Fibroblast of lung (primary cell): ENCODE measurements at regions not wholly inside any gene's neighbourhood (a gene's known extent, or its start where the extent isn't known, plus 50 kb on each side); places are given as distances from the start of the nearest gene placed in this dataset.
A peak's percentile ranks its signal among the peaks of the same experiment; 100 is the strongest.

Experiments
- DNase-seq, 2 donors: peaks; one replicate each; pipeline versions ENCODE4 v3.0.0 to v3.0.0-alpha.2; 2010; ENCODE audit warnings: low read depth in 2 of 2
- H2AFZ ChIP-seq: 2 replicates; pipeline ENCODE4 v1.5.1; 2012; ENCODE audit warnings: low read length, control low read depth, inconsistent platforms
- H3K27ac ChIP-seq: 2 replicates; pipeline ENCODE4 v1.5.1; 2011; ENCODE audit warnings: low read length, control low read depth; ENCODE audit not compliant: insufficient read depth
- H3K27me3 ChIP-seq: 2 replicates; pipeline ENCODE4 v1.5.1; 2011; ENCODE audit warnings: mild to moderate bottlenecking, low read length; ENCODE audit not compliant: control insufficient read depth, insufficient read depth
- H3K36me3 ChIP-seq: 2 replicates; pipeline ENCODE4 v1.5.1; 2011; ENCODE audit warnings: low read length; ENCODE audit not compliant: control insufficient read depth, insufficient read depth
- H3K4me1 ChIP-seq: 2 replicates; pipeline ENCODE4 v1.5.1; 2011; ENCODE audit warnings: low read length; ENCODE audit not compliant: control insufficient read depth, insufficient read depth; ENCODE audit errors: extremely low read depth
- H3K4me2 ChIP-seq: 2 replicates; pipeline ENCODE4 v1.5.1; 2011; ENCODE audit warnings: low read length, control low read depth; ENCODE audit not compliant: insufficient read depth; ENCODE audit errors: extremely low read depth
- H3K4me3 ChIP-seq, 4 experiments: fragments of 200-600 bp in 1 of 4; sonication (generic) in 1 of 4; replicated peaks in 1 of 4; 2 replicates each; pipeline ENCODE4 v1.5.1; 2011 to 2016; ENCODE audit warnings: low read length in 4 of 4, low read depth in 3 of 4, mild to moderate bottlenecking in 3 of 4, control low read depth in 2 of 4, inconsistent platforms in 1 of 4, mixed read lengths in 1 of 4; ENCODE audit not compliant: insufficient read depth in 1 of 4; ENCODE audit errors: control extremely low read depth in 1 of 4
- H3K79me2 ChIP-seq: 2 replicates; pipeline ENCODE4 v1.5.1; 2012; ENCODE audit warnings: mild to moderate bottlenecking, low read length, inconsistent platforms; ENCODE audit not compliant: control insufficient read depth, insufficient read depth
- H3K9ac ChIP-seq: 2 replicates; pipeline ENCODE4 v1.5.1; 2011; ENCODE audit warnings: mild to moderate bottlenecking, low read length, control low read depth; ENCODE audit not compliant: insufficient read depth
- H3K9me3 ChIP-seq: 2 replicates; pipeline ENCODE4 v1.5.1; 2012; ENCODE audit warnings: low read depth, low read length; ENCODE audit not compliant: control insufficient read depth, insufficient read depth
- H4K20me1 ChIP-seq: 2 replicates; pipeline ENCODE4 v1.5.1; 2011; ENCODE audit warnings: low read length; ENCODE audit not compliant: control insufficient read depth, insufficient read depth; ENCODE audit errors: extremely low read depth
- CTCF ChIP-seq, 2 donors: IDR thresholded peaks in 1 of 2; conservative IDR thresholded peaks in 1 of 2; 1 replicate in 1 of 2; 2 replicates in 1 of 2; pipeline ENCODE4 v1.5.1; 2011 to 2012; ENCODE audit warnings: low read length in 2 of 2, control low read depth in 1 of 2, inconsistent platforms in 1 of 2, low read depth in 1 of 2, mild to moderate bottlenecking in 1 of 2
- EZH2 ChIP-seq: IDR thresholded peaks from 2 replicates; pipeline ENCODE4 v1.5.1; 2012; ENCODE audit warnings: low read length, control low read depth, mild to moderate bottlenecking; ENCODE audit errors: missing control alignments

GRCh38 chr12:74382983-74383382 lies 154.7 kb upstream of the ATXN7L3B start:
- Histone ChIP-seq H3K4me2 (no peak overlapping the region), H3K9me3 (no peaks in the 10 kb centered on the region), H4K20me1 (no peaks in the 10 kb centered on the region), H3K4me3 (no peak overlapping the region), H3K9ac (no peak overlapping the region), H3K79me2 (no peaks in the 10 kb centered on the region), H3K27me3 (no peaks in the 10 kb centered on the region), H3K36me3 (no peaks in the 10 kb centered on the region), H3K4me1 (no peaks in the 10 kb centered on the region), H2AFZ (no peak overlapping the region), H3K27ac (no peak overlapping the region)
- no peak for TF ChIP-seq CTCF (conservative IDR thresholded peaks at IDR 0.05 in 1 of 2, IDR thresholded peaks at IDR 0.05 in 1 of 2; ENCODE audit: low read depth in 1 of 2, low read length in 2 of 2)
- TF ChIP-seq EZH2, result no peak
- peak in 1 of 2 donors; percentile 2 for DNase-seq

- Histone ChIP-seq H3K27ac (no peak overlapping the region), H3K4me1 (no peaks in the 10 kb centered on the region), H3K9me3 (no peaks in the 10 kb centered on the region), H3K79me2 (no peaks in the 10 kb centered on the region), H3K4me3 (no peak overlapping the region), H3K4me2 (no peak overlapping the region), H2AFZ (no peak overlapping the region), H3K36me3 (no peaks in the 10 kb centered on the region), H3K27me3 (no peaks in the 10 kb centered on the region), H3K9ac (no peak overlapping the region), H4K20me1 (no peaks in the 10 kb centered on the region)
- TF ChIP-seq EZH2 (no peak), CTCF (conservative IDR thresholded peaks at IDR 0.05 in 1 of 2, IDR thresholded peaks at IDR 0.05 in 1 of 2; ENCODE audit: low read depth in 1 of 2, low read length in 2 of 2) (no peak)
- DNase-seq, result no peak
Measured at GRCh38 chr12:74391283-74391682, 146.4 kb upstream of the ATXN7L3B start.

- no peaks in the 10 kb centered on the region for H3K36me3 ChIP-seq
- no peak overlapping the region for H3K4me3 ChIP-seq
- no peak for TF ChIP-seq CTCF (conservative IDR thresholded peaks at IDR 0.05 in 1 of 2, IDR thresholded peaks at IDR 0.05 in 1 of 2; ENCODE audit: low read depth in 1 of 2, low read length in 2 of 2)
- TF ChIP-seq EZH2, result no peak
- peak in 1 of 2 donors; percentile 5 for DNase-seq
- no peak overlapping the region for H3K4me2 ChIP-seq
- H3K9ac ChIP-seq, result no peak overlapping the region
- no peak overlapping the region for H3K27ac ChIP-seq
- H3K27me3 ChIP-seq, result no peaks in the 10 kb centered on the region
- no peaks in the 10 kb centered on the region for H3K4me1 ChIP-seq
- no peaks in the 10 kb centered on the region for H3K79me2 ChIP-seq
- H3K9me3 ChIP-seq, result no peaks in the 10 kb centered on the region
- no peak overlapping the region for H2AFZ ChIP-seq
- H4K20me1 ChIP-seq, result no peaks in the 10 kb centered on the region
Measured at GRCh38 chr12:74393272-74393671, 144.4 kb upstream of the ATXN7L3B start.
